ENCODE measurements at regions not wholly inside any gene's neighbourhood (a gene's known extent, or its start where the extent isn't known, plus 50 kb on each side); places are given as distances from the start of the nearest gene placed in this dataset.
A peak's percentile ranks its signal among the peaks of the same experiment; 100 is the strongest.

DNA sequence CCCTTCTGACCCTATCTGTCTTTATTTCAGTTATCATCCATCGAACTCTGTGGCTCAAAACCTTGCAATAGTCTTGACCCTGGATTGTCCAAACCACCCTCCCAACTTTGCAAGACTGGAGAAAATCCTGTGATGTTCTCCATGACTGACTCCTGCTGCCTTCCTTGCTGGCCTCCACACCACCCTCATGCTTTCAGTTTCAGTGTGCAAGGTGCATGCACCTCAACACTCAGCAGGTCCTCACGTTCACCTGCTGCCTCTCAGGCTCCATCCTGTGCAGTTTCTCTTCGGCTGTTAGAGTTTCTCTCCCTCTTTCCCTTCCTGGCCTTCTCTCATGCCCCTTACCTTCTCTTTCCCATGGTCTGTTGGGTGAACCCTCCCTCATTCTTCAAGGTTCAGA, 59.4 kb upstream of the ASIC2 start:
- Mint-ChIP-seq H3K4me3 (ENCODE audit: unreplicated experiment) (no peak overlapping the region), H3K27ac (ENCODE audit: unreplicated experiment) (no peak overlapping the region), H3K36me3 (ENCODE audit: insufficient read depth, unreplicated experiment) (no peaks in the 10 kb centered on the region), H3K27me3 (ENCODE audit: insufficient read depth, unreplicated experiment) (no peaks in the 10 kb centered on the region), H3K4me1 (ENCODE audit: low read depth, unreplicated experiment) (peaks cover 8% of the 10 kb centered on the region), H3K9me3 (ENCODE audit: unreplicated experiment) (no peaks in the 10 kb centered on the region)
- Histone ChIP-seq H3K4me3 (ENCODE audit: low read depth, low read length) (no peak overlapping the region), H3K36me3 (ENCODE audit: control insufficient read depth, insufficient read depth, low read length) (no peaks in the 10 kb centered on the region), H3K27me3 (replicated peaks; ENCODE audit: control insufficient read depth, insufficient read depth, low read length) (no peaks in the 10 kb centered on the region), H3K9me3 (no peaks in the 10 kb centered on the region), H3K4me1 (peaks cover 19% of the 10 kb centered on the region)
- no peak for DNase-seq
- no TSS peak for BruUV-seq (replicated peaks)
- CTCF ChIA-PET = no interaction called here
- POLR2A ChIA-PET = no interaction called here
- TF ChIP-seq, protein P1, sequence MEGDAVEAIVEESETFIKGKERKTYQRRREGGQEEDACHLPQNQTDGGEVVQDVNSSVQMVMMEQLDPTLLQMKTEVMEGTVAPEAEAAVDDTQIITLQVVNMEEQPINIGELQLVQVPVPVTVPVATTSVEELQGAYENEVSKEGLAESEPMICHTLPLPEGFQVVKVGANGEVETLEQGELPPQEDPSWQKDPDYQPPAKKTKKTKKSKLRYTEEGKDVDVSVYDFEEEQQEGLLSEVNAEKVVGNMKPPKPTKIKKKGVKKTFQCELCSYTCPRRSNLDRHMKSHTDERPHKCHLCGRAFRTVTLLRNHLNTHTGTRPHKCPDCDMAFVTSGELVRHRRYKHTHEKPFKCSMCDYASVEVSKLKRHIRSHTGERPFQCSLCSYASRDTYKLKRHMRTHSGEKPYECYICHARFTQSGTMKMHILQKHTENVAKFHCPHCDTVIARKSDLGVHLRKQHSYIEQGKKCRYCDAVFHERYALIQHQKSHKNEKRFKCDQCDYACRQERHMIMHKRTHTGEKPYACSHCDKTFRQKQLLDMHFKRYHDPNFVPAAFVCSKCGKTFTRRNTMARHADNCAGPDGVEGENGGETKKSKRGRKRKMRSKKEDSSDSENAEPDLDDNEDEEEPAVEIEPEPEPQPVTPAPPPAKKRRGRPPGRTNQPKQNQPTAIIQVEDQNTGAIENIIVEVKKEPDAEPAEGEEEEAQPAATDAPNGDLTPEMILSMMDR (IDR thresholded peaks at IDR 0.05; ENCODE audit: insufficient read depth in 1 of 2, low read depth in 1 of 2, low read length in 1 of 2, severe bottlenecking in 1 of 2, unreplicated experiment in 1 of 2) = no peak
- intact Hi-C loops (cut with micrococcal nuclease; ENCODE audit: unreplicated experiment) = no loop called here

DNA sequence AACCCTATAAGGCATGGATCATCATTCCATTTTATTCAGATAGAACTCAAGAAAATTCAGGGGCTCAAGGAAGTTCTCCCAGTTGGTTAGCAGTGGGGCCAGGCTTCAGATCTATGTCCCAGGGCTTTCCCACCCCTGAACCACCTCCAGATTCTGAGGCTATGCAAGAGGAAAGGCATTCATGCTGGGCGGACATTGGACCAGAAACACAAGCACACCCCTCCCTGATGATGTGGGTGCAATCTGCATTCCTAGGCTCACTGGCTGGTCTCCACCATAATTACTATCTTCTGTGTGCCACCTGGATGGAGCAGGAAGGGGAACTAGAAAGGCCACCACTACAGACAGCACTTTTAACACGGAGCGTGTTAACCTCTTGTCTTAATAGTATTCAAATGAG, 63.2 kb upstream of the ASIC2 start:
- intact Hi-C loops (cut with micrococcal nuclease; ENCODE audit: unreplicated experiment) = no loop called here
- DNase-seq = peak in 1 of 2 experiments; percentile 59
- Mint-ChIP-seq H3K27ac (ENCODE audit: unreplicated experiment) (no peak overlapping the region), H3K9me3 (ENCODE audit: unreplicated experiment) (no peaks in the 10 kb centered on the region), H3K4me3 (ENCODE audit: unreplicated experiment) (no peak overlapping the region), H3K36me3 (ENCODE audit: insufficient read depth, unreplicated experiment) (no peaks in the 10 kb centered on the region), H3K27me3 (ENCODE audit: insufficient read depth, unreplicated experiment) (peaks cover 4% of the 10 kb centered on the region), H3K4me1 (ENCODE audit: low read depth, unreplicated experiment) (peaks cover 8% of the 10 kb centered on the region)
- Histone ChIP-seq H3K9me3 (no peaks in the 10 kb centered on the region), H3K27me3 (replicated peaks; ENCODE audit: control insufficient read depth, insufficient read depth, low read length) (no peaks in the 10 kb centered on the region), H3K36me3 (ENCODE audit: control insufficient read depth, insufficient read depth, low read length) (no peaks in the 10 kb centered on the region), H3K4me3 (ENCODE audit: low read depth, low read length) (no peak overlapping the region), H3K4me1 (peaks cover 19% of the 10 kb centered on the region)
- ChIA-PET CTCF (interaction anchor here (1.0 kb wide), 1 partner anchor 64 kb away, joined by 5 read pairs; no protein-coding TSS in a partner anchor), POLR2A (no interaction called here)
- TF ChIP-seq, protein P1 (IDR thresholded peaks at IDR 0.05; ENCODE audit: insufficient read depth in 1 of 2, low read depth in 1 of 2, low read length in 1 of 2, severe bottlenecking in 1 of 2, unreplicated experiment in 1 of 2) = no peak
- BruUV-seq (replicated peaks) = no TSS peak

DNA sequence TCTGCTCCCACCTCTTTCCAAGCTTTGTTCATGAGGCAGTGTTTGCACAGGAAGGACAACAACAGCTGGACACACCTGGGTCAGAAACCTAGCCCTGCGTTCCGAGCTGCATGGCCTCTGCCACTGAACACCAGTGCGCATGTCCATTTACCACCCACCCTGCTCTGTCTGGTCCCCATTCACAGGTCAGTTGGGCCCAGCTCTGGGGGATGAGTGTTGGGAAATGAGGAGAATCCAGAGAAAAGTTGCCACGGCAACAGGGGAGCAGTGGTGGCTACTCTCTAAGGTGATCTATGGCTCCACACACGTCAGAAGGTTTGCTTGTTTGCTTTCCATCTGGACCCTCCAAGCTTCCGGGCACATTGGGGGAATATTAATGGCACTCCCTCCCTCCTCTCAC, 70.4 kb upstream of the ASIC2 start:
- DNase-seq = no peak
- peaks cover 15% of the 10 kb centered on the region for H3K4me1 ChIP-seq
- no peaks in the 10 kb centered on the region for H3K36me3 ChIP-seq (ENCODE audit: control insufficient read depth, insufficient read depth, low read length)
- no peak overlapping the region for H3K27ac Mint-ChIP-seq (ENCODE audit: unreplicated experiment)
- H3K4me3 ChIP-seq (ENCODE audit: low read depth, low read length) = no peak overlapping the region
- POLR2A ChIA-PET = no interaction called here
- H3K9me3 ChIP-seq = no peaks in the 10 kb centered on the region
- H3K36me3 Mint-ChIP-seq (ENCODE audit: insufficient read depth, unreplicated experiment) = no peaks in the 10 kb centered on the region
- H3K9me3 Mint-ChIP-seq (ENCODE audit: unreplicated experiment) = peaks cover 9% of the 10 kb centered on the region
- H3K27me3 Mint-ChIP-seq (ENCODE audit: insufficient read depth, unreplicated experiment) = peaks cover 4% of the 10 kb centered on the region
- intact Hi-C loops (cut with micrococcal nuclease; ENCODE audit: unreplicated experiment) = no loop called here
- H3K27me3 ChIP-seq (replicated peaks; ENCODE audit: control insufficient read depth, insufficient read depth, low read length) = no peaks in the 10 kb centered on the region
- TF ChIP-seq, protein P1 (IDR thresholded peaks at IDR 0.05; ENCODE audit: insufficient read depth in 1 of 2, low read depth in 1 of 2, low read length in 1 of 2, severe bottlenecking in 1 of 2, unreplicated experiment in 1 of 2) = no peak
- BruUV-seq (replicated peaks) = no TSS peak
- CTCF ChIA-PET = no interaction called here
- peaks cover 7% of the 10 kb centered on the region for H3K4me1 Mint-ChIP-seq (ENCODE audit: low read depth, unreplicated experiment)
- no peak overlapping the region for H3K4me3 Mint-ChIP-seq (ENCODE audit: unreplicated experiment)
